ENCODE measurements at regions not wholly inside any gene's neighbourhood (a gene's known extent, or its start where the extent isn't known, plus 50 kb on each side); places are given as distances from the start of the nearest gene placed in this dataset.

- peak; percentile 25 for DNase-seq (ENCODE audit: low read depth, low spot score)
Measured at GRCh38 chr12:19710811-19711793, 271.8 kb downstream of the AEBP2 start.

DNA sequence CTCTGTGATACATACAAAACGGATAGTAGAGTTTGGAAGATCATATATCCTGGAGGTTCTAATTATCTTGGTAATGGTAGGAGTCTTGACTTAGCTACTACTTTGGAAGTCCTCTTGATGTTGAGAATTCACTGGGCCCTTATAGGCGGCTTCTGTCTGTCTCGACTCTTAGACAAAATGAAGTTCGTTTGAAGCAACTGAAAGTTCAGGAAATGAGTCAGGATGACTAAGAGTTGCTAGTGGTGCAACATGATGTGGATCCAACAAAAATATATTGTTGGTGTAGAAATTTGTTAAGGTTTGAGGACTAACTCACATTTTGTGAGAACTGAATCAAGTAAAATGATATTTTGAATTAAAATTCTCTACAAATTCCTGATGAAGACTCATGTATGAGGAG, 272.7 kb downstream of the AEBP2 start:
- peak; percentile 61 for DNase-seq (ENCODE audit: low read depth, low spot score)

DNA sequence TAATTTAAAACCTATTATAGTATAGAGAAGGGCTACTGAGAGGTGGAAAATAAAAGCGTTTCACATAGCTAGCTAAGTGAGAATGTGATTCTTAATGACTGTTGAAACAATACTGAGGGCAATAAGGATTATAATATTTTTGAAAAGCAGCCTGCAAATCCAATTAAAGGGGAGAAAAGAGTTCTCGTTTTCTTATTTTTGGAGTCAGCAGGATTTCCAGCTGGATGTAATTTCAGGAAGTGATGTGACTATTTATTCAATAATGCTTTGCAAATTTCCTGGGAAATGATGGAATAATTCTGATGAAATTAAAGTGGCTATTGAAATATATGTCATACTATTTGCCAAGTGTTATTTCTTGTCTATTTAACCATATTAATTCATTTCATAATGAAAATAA, 279.1 kb downstream of the AEBP2 start:
- no peak for DNase-seq (ENCODE audit: low read depth, low spot score)

DNA sequence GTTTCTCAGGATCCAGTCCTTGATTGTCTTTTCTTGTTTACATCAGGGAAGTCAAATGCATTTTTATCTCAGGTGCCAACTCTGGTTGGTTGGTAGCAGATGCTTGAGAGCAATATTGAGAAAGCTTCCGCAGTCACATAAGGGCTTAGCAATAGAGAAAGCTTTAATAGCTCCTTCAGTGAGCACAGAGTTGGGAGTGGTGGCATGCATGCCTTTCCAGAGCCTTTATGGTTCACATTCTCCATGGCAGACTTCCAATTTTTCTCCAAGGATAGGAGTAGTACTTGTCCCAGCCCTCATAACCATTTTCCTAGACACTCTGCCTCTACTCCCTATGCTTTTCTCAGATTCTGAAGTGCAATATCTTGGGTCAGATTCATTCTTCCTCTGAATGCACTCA, 280.4 kb downstream of the AEBP2 start:
- DNase-seq (ENCODE audit: low read depth, low spot score), result no peak

- no peak for DNase-seq (ENCODE audit: low read depth, low spot score)
Measured at GRCh38 chr12:19726122-19726521, 286.8 kb downstream of the AEBP2 start.

DNA sequence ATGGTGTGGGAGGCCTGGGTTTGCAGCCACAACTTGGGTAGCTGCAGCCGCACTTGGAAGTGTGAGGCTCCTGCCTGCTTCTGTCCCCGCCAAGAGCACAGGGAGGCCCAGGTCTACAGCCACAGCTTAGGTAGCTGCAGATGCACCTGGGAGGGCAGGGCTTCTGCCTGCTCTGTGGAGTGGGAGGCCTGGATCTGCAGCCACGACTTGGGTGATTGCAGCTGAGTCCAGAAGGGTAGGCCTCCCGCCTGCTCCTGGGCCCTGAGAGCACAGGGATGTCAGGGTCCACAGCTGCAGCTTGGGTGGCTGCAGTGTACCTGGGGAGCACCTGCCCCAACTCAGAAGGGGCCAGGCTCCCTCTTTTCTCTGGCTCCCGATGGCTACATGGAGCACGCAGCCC, 287.3 kb downstream of the AEBP2 start:
- DNase-seq (ENCODE audit: low read depth, low spot score), result no peak

DNA sequence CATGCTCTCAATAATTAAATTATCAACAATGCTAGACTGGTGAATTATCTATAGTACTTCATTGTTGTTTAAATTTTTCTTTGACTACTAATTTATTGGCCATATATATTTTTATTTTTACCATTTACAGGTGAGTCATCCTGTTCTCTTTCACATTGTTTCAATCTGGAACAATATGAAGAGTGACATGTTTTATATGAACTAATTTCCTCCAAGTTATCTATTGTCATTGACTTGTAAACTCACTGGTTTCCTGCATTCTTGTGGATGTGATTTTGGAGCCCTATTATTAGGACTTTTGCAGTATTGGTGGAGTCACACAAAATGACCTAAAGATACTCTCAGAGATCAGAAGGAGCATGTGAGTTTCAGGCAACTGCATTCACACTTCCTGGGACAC, 297.7 kb downstream of the AEBP2 start:
- DNase-seq (ENCODE audit: low read depth, low spot score), result no peak

DNA sequence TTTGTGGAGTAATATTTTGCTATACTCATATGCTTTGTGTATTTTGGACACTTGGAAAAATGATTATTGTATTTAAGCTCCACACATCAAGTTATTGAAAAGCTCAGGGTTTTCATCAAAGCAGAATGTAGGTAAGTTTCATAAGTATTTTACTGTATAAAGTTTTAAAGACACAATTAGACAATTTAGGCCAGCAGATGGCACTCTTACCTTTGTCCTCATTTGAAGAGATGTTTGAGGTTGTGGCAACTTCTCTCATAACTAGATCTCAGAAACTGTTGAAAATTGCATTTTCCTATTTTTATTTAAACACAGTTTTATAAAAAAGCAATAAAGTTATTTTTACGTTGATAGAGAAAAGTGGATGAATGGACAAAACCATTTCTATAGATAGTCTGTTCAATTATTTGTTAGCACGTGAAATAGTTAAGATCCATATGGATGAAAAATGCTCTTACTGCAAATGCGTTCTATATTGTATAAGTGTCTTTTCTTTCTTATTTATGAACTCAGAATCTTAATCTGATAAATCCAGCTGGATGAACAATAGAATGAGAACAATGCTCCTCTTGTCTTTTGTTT, 300.0 kb downstream of the AEBP2 start:
- DNase-seq (ENCODE audit: low read depth, low spot score), result peak; percentile 83

DNA sequence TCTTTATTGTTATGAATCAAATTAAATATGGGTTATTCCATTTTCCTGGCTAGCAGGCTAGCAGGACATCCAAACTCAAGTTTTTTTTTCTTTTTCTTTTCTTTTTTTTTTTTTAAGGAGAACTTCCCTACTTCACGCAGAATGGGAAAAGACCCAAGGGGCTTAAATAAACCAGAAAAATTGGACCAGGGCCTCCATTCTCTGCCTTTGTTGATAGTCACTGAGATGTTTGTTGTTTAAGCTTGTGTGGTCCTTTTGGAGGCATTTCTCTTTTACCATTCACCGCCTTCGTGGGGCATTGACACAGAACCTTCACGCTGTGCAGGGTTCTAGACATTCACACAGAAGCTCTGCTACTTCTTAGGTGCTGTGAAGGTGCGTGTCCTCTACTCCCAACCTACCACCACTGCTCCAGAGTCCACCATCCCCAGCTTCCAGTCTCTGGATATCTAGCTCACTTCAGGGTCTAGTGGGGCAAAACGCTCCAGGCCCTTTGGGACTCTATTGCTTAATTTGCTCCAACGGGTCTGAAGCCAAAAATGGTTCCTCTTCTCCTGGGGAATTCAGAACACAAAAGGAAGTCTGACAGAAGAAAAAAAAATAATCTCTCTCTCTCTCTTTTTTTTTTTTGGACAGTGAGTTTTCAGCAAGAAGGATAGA, 301.3 kb downstream of the AEBP2 start:
- DNase-seq (ENCODE audit: low read depth, low spot score), result no peak

DNA sequence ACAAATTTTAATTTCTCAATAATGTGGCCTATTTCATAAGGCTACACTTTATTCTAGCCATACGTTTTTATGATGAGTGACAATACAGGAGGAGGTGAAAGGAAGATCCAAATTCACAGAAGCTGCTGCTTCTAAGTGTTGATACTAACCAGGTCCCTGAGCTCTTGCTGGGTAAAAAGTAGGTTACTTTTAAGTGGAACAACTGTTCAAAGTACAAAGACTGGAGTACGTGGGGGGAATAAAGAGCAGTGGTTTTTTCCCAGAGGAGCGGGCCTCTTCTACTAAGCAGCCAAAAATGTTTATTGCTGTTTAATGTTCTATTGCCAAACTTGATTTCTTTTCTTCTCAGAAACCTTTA, 301.8 kb downstream of the AEBP2 start:
- DNase-seq (ENCODE audit: low read depth, low spot score), result no peak

GRCh38 chr12:19744705-19745218, 305.5 kb downstream of the AEBP2 start:
- DNase-seq (ENCODE audit: low read depth, low spot score), result peak; percentile 87

GRCh38 chr12:19746471-19746870, 307.2 kb downstream of the AEBP2 start:
- DNase-seq (ENCODE audit: low read depth, low spot score), result no peak

GRCh38 chr12:19749906-19750574, 310.7 kb downstream of the AEBP2 start:
- DNase-seq (ENCODE audit: low read depth, low spot score), result no peak

GRCh38 chr12:19751078-19751477, 311.8 kb downstream of the AEBP2 start:
- DNase-seq (ENCODE audit: low read depth, low spot score), result no peak

- DNase-seq (ENCODE audit: low read depth, low spot score), result no peak
Measured at GRCh38 chr12:19752712-19753111, 313.4 kb downstream of the AEBP2 start.

DNA sequence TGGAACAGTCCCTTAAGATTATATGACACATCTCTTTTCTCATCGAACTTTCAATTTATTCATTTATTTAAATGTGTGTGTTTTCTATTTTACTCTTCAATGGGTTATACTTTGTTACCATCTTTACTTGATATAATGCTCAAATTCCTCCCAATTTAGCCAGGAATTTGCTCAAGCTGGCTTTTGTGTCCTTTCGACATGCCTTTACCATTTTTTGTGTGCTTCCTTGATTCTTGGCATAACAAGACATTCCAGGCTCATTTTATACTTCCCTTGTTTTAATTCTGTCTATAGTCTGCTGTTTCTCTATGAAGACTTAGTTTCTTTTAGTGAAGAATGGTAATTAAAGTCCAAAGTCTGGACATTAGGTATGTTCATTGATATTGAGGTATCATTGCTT, 315.8 kb downstream of the AEBP2 start:
- DNase-seq (ENCODE audit: low read depth, low spot score), result peak; percentile 35

- peak; percentile 63 for DNase-seq (ENCODE audit: low read depth, low spot score)
Measured at GRCh38 chr12:19757317-19757877, 318.1 kb downstream of the AEBP2 start.

DNA sequence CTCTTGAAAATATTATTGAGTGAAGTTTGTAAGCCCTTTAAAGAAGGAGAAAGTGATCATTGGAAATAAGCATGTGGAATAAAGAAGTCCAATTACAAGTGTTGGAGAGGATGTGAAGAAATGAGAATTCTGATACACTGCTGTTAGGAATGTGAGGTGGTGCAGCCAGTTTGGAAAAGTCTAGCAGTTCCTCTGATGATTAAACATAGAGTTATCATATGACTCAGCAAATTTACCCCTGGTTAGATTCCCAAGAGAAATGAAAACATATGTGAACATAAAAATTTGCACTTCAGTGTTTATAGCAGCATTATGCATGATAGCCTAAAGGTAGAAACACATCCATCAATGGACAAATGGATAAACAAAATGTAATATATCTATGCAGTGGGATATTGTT, 319.9 kb downstream of the AEBP2 start:
- DNase-seq (ENCODE audit: low read depth, low spot score), result peak; percentile 65

GRCh38 chr12:19760611-19761010, 321.3 kb downstream of the AEBP2 start:
- DNase-seq (ENCODE audit: low read depth, low spot score), result no peak

- no peak for DNase-seq (ENCODE audit: low read depth, low spot score)
Measured at GRCh38 chr12:19761463-19761862, 322.2 kb downstream of the AEBP2 start.

DNA sequence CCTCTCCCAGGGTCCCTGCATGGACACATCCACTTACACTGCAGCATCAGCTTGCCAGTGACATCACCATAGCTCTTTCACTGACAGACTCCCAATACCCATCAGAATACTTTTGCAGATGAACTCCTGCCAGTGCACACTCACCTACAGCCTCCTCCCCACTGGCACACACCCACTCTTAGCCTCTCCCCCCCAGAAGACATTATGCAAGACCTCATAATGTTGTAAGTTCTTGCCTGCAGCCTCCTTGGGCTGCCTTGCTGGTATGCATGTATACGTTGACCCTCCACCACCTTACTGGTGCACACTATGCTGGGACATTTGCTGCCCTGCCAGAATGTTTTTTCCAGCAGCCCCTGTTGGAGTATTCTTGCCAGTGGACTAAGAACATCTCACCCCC, 324.2 kb downstream of the AEBP2 start:
- no peak for DNase-seq (ENCODE audit: low read depth, low spot score)

DNA sequence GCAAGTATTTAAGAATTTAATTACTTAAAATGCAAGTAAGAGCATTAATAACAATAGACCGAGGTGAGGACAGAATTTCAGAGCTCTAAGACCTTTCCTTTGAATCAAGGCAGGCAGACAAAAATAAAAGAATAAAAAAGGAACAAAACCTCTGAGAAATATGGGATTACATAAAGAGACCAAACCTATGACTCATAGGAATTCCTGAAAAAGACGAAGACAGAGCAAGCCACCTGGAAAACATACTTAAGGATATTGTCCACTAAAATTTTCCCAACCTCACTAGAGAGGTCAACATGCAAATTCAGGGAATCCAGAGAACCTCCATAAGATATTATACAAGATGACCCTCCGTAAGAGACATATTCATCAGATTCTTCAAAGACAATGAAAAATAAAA, 325.1 kb downstream of the AEBP2 start:
- peak; percentile 37 for DNase-seq (ENCODE audit: low read depth, low spot score)
